ENCODE measurements at regions not wholly inside any gene's neighbourhood (a gene's known extent, or its start where the extent isn't known, plus 50 kb on each side); places are given as distances from the start of the nearest gene placed in this dataset.

- DNase-seq: no peak
Observed at GRCh38 chr5:143729334-143729946, 82.5 kb upstream of the HMHB1 start.

DNA sequence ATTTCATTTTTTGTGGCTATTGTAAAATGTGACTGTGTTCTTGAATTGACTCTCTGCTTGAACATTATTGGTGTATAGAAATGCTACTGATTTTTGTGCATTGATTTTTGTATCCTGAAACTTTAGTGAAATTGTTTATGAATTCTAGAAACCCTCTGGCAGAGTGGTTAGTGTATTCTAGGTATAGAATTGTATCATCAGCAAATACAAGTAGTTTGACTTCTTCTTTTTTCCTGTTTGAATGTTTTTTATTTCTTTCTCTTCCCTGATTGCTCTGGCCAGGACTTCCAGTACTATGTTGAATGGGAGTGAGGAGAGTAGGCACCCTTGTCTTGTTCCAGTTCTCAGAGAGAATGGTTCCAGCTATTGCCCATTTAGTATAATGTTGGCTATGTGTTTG lies 88.8 kb upstream of the HMHB1 start:
- no peak for DNase-seq

DNA sequence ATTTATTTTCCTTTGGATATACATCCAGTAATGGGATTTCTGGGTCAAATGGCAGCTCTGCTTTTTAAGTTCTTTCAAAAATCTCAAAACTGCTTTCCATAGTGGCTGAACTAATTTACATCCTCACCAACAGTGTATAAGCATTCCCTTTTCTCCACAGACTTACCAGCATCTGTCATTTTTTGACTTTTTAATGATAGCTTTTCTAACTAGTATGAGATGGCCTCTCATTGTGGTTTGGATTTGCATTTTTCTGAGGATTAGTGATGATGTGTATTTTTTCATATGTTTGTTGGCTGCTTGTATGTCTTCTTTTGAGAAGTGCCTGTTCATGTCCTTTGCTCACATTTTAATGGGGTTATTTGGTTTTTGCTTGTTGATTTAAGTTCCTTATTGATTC lies 90.0 kb upstream of the HMHB1 start:
- DNase-seq: no peak

- DNase-seq: no peak
Observed at GRCh38 chr5:143720689-143721088, 91.3 kb upstream of the HMHB1 start.

- no peak for DNase-seq
Observed at GRCh38 chr5:143717400-143717799, 94.6 kb upstream of the HMHB1 start.

- no peak for DNase-seq
Observed at GRCh38 chr5:143716881-143717280, 95.1 kb upstream of the HMHB1 start.

- no peak for DNase-seq
Observed at GRCh38 chr5:143715616-143716015, 96.3 kb upstream of the HMHB1 start.

DNA sequence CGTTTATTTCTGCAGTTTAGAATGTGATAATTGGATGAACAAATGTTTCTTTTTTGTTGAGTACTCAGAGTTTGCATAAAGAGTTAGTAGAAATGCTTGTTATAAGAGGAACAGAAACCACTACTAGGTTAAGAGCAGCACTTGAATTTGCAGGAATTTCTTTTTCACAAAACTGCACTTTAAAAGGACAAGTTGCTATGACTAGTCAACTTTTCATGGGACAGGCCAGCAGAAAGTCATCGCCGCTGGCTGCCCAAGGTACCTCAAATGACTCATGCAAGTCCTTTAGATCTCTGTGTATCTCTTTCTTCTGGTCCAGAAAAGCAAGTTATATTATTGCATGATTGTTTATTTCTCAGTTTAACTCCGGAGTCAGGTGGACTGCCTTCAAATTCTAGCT lies 97.3 kb upstream of the HMHB1 start:
- DNase-seq: no peak

DNA sequence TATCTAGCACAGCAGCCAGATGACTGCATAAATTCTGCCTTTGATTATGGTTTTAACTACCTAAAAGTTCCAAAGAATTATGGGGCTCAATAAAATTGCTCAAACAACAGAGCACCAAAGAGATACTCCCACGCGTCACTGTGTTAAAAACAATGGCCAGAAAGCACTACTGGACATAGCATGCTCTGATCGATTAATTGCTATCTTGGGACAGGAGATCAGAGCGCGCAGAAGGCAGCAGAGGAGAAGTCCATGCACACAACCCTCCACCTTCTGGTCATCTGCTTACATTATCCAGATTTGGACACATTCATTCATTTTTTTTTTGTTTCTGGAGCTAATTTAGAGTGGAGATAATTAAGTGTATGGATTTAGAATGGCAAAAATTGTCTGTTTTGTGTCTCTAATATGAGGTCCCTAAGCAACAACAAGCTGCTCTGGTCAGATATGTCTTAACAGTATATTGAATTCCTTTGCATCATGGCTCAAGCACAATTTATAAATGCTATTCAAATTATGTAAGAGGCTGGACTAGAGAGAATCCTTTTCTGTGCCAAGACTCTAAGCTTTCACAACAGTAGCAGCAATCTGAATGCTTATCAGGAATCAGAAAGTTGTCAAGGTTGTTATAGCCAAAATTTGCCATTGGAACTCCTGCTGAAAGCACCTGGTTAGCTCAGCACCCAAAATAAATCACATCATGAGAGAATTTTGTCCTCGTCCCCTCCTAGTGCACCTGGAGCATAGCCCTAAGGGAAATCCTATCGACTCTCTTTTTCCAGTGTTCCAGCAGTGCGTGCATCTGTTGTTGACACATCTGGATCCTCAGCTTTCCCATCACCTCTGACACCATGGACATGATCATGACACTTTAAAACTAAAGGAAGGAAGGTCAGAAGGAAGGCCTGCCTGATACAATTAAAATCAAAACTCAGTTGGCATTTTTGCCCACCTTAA lies 98.6 kb upstream of the HMHB1 start:
- no peak for DNase-seq

GRCh38 chr5:143708672-143709071 lies 103.3 kb upstream of the HMHB1 start:
- DNase-seq: no peak

DNA sequence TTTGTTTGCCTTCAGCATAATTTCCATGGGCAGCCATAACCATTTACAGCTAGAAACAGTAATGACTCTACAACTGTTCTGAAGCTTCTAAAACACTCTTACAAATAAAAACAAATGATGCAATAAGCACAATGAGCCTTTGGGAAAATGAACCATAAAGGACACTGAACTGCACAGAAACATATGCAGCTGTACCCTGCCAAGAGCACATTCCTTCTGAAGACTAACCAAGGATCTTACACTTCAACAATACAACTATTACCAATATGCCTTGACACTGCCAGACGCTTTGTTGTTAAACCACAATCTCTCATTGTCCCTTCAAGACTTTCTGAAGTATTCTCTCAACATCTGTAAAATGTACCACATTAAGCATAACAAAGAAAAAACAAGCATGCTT lies 104.2 kb upstream of the HMHB1 start:
- no peak for DNase-seq

GRCh38 chr5:143705381-143705780 lies 106.6 kb upstream of the HMHB1 start:
- DNase-seq: no peak

DNA sequence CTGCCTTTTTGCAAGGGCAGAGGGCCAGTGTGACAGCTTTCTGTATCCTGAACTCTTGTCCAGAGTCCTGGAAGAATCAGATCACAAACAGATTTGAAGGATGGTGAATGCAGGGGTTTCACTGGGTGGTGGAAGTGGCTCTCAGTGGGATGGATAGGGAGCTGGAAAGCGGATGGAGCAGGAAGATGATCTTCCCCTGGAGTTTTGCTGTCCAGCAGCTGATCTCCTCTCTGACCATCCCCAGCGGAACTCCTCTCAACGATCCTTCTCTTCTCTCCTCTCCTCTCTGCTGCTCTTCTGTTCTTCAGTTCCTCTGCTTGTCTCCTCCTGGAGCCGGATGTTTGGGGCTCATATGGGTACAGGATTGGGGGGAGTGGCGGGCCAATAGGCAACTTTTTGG lies 108.3 kb upstream of the HMHB1 start:
- no peak for DNase-seq

DNA sequence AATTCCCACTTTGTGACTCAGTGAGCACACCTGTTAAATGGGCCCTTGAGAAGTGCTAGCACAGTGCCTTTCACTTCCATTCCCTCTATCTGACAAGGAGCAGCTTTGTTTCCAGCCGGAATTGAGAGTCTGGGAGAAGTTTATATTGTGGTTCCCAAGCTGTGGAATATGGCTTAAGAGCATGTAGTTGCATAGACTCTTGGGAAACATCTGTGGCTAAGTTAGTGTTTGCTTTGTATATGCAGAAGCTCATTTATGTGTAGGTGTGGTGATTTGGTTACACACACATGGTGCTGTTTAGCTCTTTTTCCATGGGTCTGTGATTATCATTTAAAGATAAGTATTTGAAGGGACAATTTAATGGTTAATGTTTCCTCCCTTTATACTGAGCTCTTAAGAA lies 110.5 kb upstream of the HMHB1 start:
- DNase-seq: no peak

GRCh38 chr5:143700994-143701393 lies 111.0 kb upstream of the HMHB1 start:
- no peak for DNase-seq

DNA sequence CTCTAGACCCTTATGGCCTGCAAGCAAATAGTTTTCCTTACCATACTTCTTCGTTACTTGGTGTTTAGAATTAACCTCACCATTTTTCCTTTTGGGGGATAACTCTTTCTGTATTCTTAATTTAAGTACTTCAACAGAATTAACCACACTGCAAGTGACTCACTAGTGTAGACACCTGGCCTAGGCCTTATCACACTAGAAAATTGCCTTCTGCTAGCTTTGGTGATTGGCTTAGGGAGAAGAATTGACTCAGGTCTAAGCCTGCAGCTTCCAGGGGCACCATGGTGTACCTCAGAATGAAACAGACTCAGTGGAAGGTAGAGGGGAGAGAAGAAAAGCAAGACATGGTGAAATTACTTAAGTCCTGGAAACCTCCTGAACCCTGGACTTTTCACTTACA lies 112.8 kb upstream of the HMHB1 start:
- no peak for DNase-seq

- DNase-seq: no peak
Observed at GRCh38 chr5:143698574-143698973, 113.4 kb upstream of the HMHB1 start.

DNA sequence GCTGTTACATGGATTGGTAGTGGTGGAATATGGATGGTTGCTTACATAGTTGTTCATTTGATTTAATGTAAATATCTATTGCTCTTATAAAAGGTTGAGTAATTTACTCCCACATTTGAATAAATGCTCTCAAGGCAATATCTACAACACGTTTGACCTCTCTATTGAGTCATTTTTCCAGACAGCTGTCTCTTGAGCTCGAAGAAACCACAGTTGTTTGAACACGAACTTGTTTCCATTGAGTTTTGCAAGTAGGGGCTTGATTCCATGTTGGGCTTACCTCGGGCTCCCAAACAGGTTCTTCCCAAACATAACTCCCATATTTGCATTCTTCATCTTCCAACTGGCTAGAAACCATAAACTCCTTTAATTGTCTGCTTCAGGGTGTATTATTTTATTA lies 115.0 kb upstream of the HMHB1 start:
- DNase-seq: no peak

DNA sequence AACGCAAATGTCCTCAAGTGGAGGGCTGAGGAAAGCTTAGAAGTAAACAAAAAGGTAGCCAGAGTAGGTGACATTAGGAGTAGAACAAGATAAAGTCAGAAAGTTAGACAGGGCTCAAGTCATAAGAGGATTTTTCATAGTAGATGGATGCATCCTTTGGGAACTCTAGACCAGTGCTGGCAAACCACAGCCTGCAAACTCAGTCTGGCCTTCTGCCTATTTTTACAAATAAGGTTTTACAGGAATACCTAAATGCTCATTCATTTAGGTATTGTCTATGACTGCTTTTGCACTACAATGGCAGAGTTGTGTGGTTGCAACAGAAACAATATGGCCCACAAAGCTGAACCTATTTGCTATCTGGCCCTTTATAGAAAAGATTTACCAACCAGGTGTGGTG lies 116.0 kb upstream of the HMHB1 start:
- no peak for DNase-seq

DNA sequence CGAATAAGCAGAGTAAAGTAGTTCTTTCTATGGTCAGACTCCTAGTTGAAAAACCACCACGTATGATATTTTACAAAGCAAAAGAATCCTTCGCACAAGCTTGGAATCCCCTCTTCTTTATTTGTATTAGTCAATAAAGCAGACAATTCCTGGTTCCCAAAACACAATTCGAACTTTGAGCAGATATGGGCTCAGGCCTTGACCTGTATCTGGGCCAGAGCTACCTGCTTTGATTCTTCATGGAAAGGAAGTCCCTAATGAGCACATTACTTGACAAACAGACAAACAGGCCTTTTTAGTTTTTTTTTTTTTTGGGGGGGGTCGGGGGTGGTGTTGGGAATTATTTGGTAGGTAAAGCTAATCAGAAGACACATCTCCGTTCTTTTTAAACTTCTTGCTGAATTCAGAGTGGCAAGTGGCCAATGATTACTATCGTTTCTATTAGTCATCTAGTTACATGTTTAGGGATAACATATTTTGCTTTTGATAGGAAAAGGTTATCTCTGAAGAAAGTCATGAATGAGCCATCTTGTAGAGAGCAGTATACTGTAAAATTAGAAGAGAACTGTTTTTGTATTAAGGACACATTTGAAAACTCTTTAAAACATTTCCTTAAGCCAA lies 116.6 kb upstream of the HMHB1 start:
- DNase-seq: no peak

- no peak for DNase-seq
Observed at GRCh38 chr5:143694357-143694756, 117.6 kb upstream of the HMHB1 start.

GRCh38 chr5:143693651-143694252 lies 118.2 kb upstream of the HMHB1 start:
- no peak for DNase-seq

- no peak for DNase-seq
Observed at GRCh38 chr5:143692342-143692741, 119.6 kb upstream of the HMHB1 start.

DNA sequence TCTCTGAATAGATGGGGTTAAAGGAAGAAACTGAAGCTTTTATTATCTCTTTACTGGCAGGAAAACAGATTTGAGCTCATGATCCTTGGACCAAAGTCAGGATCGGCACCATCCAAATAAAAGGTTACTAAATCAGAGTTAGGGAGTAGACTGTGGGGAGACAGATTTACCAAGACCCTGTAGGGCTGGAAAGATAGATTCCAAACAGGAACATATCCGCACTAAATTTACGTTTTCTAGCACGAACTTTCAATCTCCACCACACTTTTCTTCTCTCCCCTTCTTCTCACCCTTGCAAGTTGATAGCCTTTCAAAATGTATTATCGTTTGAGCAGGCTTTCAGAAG lies 120.0 kb upstream of the HMHB1 start:
- no peak for DNase-seq
